ENCODE measurements at regions not wholly inside any gene's neighbourhood (a gene's known extent, or its start where the extent isn't known, plus 50 kb on each side); places are given as distances from the start of the nearest gene placed in this dataset.

DNA sequence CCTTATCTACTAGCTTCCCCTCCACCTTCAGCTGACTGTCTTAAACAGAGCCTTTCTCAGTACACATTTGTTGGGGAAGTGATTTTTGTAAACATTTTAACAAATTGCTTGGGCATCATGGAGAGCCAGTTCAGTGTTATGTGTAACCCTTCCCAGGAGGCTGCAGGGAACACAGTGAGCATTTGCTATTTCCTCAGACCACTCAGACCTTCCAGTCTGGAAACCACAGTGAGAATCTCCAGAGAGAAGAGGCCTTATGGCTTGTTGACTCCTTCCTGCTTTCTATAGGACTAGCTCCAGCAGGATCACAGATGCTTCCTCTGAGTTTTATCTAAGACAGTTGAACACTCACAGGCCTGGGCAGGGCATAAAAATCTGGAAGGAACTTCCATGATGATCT is 409.8 kb upstream of the NPVF start:
- no peak for DNase-seq
- Histone ChIP-seq H3K27me3 (ENCODE audit: control insufficient read depth, insufficient read depth) (no peaks in the 10 kb centered on the region), H3K4me1 (ENCODE audit: control insufficient read depth, insufficient read depth, low read length) (peaks cover 9% of the 10 kb centered on the region), H3K4me3 (ENCODE audit: low read length) (no peak overlapping the region), H3K9me3 (ENCODE audit: control insufficient read depth, low read length) (no peaks in the 10 kb centered on the region), H3K27ac (ENCODE audit: low read length) (no peak overlapping the region)
- intact Hi-C loops (cut with DNase I) = no loop called here
- peak in 1 of 2 donors; percentile 36 for ATAC-seq

DNA sequence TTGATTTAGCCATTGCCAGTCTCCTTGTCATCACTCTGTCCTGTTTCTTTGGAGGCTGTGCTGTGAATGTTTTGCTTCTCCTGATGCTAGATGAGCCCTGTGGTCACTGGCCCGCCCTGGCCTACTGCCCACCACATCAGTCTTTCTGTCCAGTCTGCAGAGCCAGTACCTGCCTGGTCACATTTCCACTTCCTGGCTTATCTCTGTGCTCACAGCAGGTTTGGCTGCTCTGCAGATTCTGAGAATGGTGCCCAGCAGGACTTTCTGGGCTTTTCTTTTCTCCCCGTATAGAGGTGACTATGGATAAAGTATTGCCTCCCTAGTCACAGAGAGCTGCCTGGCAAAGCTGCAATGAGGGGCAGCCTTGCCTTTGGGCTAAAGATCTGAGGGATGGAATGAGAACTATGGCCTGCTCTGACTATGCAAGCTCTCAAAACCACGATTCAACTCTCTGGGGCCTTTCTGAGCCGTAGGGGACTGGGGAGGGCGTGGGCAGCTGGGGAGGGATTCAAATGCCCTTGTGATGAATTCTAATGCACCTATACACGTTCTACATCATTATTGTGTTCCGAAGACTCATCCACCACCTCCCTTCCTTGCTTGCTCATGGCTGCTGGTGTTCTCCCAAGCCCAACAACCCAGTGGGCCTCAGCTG is 410.4 kb upstream of the NPVF start:
- Histone ChIP-seq H3K4me1 (ENCODE audit: control insufficient read depth, insufficient read depth, low read length) (peaks cover 9% of the 10 kb centered on the region), H3K4me3 (ENCODE audit: low read length) (no peak overlapping the region), H3K9me3 (ENCODE audit: control insufficient read depth, low read length) (no peaks in the 10 kb centered on the region), H3K27ac (ENCODE audit: low read length) (no peak overlapping the region), H3K27me3 (ENCODE audit: control insufficient read depth, insufficient read depth) (no peaks in the 10 kb centered on the region)
- intact Hi-C loops (cut with DNase I) = no loop called here
- ATAC-seq (no peak), DNase-seq (peak in 1 of 3 donors; percentile 53)
- WGBS = 77% methylated on average over 7 of the region's 7 CpGs

DNA sequence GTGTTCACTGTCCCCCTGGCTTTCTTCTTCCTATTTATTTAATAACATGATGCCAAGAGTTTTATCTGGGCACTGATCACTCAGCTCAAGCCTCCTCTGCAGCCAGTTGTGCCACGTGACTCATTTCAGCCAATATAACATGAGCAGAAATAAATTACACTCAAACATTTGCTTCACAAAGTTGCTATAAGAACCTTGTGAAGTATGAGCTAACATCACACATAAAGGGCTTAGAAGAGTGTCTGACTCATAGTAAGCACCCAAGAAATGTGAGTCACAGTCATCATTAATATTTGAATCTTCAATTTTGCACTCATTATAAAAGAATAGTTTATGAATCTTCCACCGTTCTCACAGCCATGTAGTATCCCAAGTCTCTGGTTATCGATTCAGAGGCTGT is 414.6 kb upstream of the NPVF start:
- no peaks in the 10 kb centered on the region for H3K4me1 ChIP-seq (ENCODE audit: control insufficient read depth, insufficient read depth, low read length)
- no peaks in the 10 kb centered on the region for H3K27me3 ChIP-seq (ENCODE audit: control insufficient read depth, insufficient read depth)
- intact Hi-C loops (cut with DNase I) = no loop called here
- DNase-seq (no peak), ATAC-seq (no peak)
- no peak overlapping the region for H3K4me3 ChIP-seq (ENCODE audit: low read length)
- WGBS = 93% methylated on average over 3 of the region's 3 CpGs
- no peaks in the 10 kb centered on the region for H3K9me3 ChIP-seq (ENCODE audit: control insufficient read depth, low read length)
- no peak overlapping the region for H3K27ac ChIP-seq (ENCODE audit: low read length)

DNA sequence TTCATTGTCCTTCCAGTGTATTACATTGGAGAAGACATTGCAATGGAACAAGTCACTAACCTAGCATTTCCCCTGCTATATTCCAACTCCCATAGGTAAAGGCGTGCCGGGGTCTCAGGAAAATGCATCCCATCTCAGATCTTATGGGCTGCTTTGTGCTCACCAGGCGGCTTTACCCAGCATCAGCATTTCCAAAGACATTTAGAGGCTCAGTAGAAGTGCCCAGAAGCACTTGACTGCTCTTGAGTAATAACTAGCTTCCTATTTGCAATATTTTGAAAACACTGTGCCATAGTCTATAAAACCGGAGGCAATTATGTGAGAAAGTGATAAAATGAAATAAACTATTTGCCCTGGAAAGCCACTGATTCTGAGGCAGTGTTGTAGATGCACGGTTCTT is 415.0 kb upstream of the NPVF start:
- no peak overlapping the region for H3K27ac ChIP-seq (ENCODE audit: low read length)
- no peaks in the 10 kb centered on the region for H3K9me3 ChIP-seq (ENCODE audit: control insufficient read depth, low read length)
- no peaks in the 10 kb centered on the region for H3K4me1 ChIP-seq (ENCODE audit: control insufficient read depth, insufficient read depth, low read length)
- WGBS = 87% methylated on average over 5 of the region's 5 CpGs
- H3K4me3 ChIP-seq (ENCODE audit: low read length) = no peak overlapping the region
- intact Hi-C loops (cut with DNase I) = no loop called here
- H3K27me3 ChIP-seq (ENCODE audit: control insufficient read depth, insufficient read depth) = no peaks in the 10 kb centered on the region
- ATAC-seq (no peak), DNase-seq (no peak)

DNA sequence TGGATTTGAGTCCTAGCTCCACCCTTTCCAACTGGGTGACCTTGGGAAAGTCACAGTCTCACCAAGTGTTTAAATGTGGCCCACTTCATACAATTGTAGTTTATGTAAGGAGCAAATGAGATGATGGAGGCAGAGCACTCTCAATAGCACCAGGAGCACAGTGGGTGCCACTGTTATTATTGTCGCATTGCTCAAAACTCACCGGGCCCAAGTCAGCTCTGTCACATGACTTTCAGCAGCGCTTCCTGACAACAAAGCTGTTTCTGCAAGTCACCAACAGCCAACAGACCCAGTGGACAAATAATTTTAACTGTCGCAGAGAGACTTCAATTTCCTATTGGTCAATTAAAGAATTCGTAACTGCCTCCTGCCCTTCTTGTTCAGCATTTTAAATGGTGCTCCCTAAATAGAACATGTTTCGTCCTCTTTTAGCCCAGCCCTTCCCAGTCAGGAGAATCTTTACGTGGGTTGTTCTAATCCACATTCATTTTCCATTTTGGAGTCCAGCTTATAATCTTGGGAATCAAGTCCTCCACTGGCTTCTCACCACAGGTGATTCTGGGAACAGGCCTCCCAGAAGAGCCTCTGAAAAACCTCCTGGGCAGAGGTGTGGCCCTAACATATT is 415.6 kb upstream of the NPVF start:
- WGBS = 80% methylated on average over 7 of the region's 7 CpGs
- H3K9me3 ChIP-seq (ENCODE audit: control insufficient read depth, low read length) = no peaks in the 10 kb centered on the region
- H3K4me1 ChIP-seq (ENCODE audit: control insufficient read depth, insufficient read depth, low read length) = no peaks in the 10 kb centered on the region
- H3K27me3 ChIP-seq (ENCODE audit: control insufficient read depth, insufficient read depth) = no peaks in the 10 kb centered on the region
- H3K4me3 ChIP-seq (ENCODE audit: low read length) = no peak overlapping the region
- DNase-seq = no peak
- H3K27ac ChIP-seq (ENCODE audit: low read length) = peak overlapping the region; percentile 19
- no peak for ATAC-seq
- intact Hi-C loops (cut with DNase I) = no loop called here

DNA sequence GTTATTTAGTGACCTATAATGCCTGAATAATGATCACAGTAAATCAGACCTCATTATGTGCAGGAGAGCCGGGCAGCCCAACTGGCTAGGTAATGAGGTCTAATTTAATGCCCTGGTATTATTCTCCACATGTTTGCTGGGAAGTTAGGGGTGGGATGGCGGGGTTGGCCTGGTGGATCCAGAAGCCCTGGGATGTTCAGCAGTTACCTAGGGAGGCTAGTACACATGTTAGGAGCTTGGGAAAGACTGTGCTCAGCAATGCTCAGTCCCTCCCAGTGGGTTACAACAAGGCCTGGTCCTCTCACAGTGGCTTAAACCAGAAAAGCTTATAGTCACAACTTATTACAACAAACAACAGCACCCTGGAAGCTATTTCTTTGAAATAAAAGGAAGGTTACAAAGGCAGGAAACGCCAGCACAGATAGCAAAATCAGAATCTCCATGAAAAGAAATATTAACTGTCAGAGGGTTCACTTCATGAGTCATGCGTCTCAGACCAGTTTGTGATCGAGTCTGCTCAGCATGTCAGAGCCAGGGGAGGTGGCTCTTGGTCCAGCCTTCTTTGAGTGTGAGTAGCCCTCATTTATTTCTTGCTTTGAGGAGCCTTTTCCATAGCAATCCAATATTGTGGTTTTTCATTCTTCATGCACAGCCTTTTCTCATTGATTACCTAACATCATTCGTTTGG is 418.6 kb upstream of the NPVF start:
- Histone ChIP-seq H3K27ac (ENCODE audit: low read length) (no peak overlapping the region), H3K4me3 (ENCODE audit: low read length) (no peak overlapping the region), H3K27me3 (ENCODE audit: control insufficient read depth, insufficient read depth) (no peaks in the 10 kb centered on the region), H3K4me1 (ENCODE audit: control insufficient read depth, insufficient read depth, low read length) (no peaks in the 10 kb centered on the region), H3K9me3 (ENCODE audit: control insufficient read depth, low read length) (no peaks in the 10 kb centered on the region)
- DNase-seq = no peak
- WGBS = 79% methylated on average over 6 of the region's 6 CpGs
- peak in 1 of 2 donors; percentile 26 for ATAC-seq
- intact Hi-C loops (cut with DNase I) = no loop called here

DNA sequence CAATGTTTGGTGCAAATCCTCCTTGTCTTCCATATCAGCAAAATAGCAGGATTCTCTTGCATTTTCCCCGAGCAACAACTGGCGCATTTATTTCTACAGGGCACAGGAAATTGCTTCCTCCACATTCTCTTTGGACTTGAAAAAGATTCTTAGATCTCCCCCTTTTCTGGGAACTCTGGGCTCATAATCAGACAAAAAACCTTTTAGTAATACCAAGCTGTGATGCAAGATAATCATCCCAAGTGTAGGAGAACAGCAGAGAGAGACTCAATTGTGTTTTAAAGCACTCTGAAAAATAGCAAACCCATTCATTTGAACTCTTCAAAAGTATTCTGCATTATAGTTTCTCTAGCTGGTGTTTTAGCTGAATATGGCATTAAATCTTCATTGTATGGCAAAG is 419.6 kb upstream of the NPVF start:
- 39% methylated on average over 2 of the region's 2 CpGs for WGBS
- ATAC-seq = no peak
- no peak overlapping the region for H3K4me3 ChIP-seq (ENCODE audit: low read length)
- H3K27me3 ChIP-seq (ENCODE audit: control insufficient read depth, insufficient read depth) = no peaks in the 10 kb centered on the region
- no peak overlapping the region for H3K27ac ChIP-seq (ENCODE audit: low read length)
- intact Hi-C loops (cut with DNase I) = no loop called here
- no peak for DNase-seq
- no peaks in the 10 kb centered on the region for H3K9me3 ChIP-seq (ENCODE audit: control insufficient read depth, low read length)
- no peaks in the 10 kb centered on the region for H3K4me1 ChIP-seq (ENCODE audit: control insufficient read depth, insufficient read depth, low read length)

DNA sequence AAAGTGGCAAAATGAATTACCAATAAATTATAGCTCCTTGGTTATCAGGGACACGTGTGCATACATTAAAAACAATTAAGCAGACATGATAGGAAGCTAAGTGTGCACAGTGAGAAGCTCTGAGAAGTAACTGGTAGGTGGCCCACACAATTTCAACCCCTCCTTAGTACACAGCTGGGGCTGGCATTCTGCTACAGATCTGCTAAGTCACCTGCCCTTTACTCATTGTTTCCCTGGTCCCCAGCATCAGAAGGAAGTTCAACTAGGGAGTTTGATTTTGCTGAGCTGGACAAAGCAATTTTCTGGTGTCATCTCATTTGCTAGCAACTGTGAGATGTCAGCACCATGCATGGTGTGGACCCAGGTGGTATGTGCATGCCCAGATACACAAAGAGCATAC is 424.1 kb upstream of the NPVF start:
- 71% methylated on average over 1 of the region's 1 CpG for WGBS
- DNase-seq = no peak

DNA sequence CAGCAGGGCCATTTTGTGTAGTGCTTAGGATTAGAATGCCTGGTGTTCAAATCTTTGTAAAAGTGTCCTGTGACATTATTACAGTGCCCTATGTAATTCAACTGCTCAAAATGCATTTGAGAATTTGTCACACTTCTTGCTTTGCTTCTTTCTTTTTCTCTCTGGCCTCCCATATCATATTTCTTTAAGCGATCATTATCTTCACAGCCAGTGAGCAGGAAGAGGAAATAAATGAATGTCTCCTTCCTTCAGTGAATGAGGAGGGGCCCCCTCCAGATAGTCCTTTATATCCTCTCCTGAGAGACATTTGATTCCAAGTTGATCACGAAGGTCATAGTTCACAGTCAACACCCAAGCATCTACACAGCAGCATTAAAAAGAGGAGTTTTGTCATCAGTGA is 425.1 kb upstream of the NPVF start:
- Histone ChIP-seq H3K27me3 (ENCODE audit: control insufficient read depth, insufficient read depth) (no peaks in the 10 kb centered on the region), H3K4me1 (ENCODE audit: control insufficient read depth, insufficient read depth, low read length) (peaks cover 5% of the 10 kb centered on the region), H3K27ac (ENCODE audit: low read length) (no peak overlapping the region), H3K9me3 (ENCODE audit: control insufficient read depth, low read length) (no peaks in the 10 kb centered on the region), H3K4me3 (ENCODE audit: low read length) (no peak overlapping the region)
- DNase-seq = no peak
- no peak for ATAC-seq
- WGBS = 71% methylated on average over 2 of the region's 2 CpGs
- intact Hi-C loops (cut with DNase I) = no loop called here

More for the DNA sequence above, 424.1 kb upstream of the NPVF start:
- Histone ChIP-seq H3K9me3 (ENCODE audit: control insufficient read depth, low read length) (no peaks in the 10 kb centered on the region), H3K4me1 (ENCODE audit: control insufficient read depth, insufficient read depth, low read length) (peaks cover 5% of the 10 kb centered on the region), H3K27me3 (ENCODE audit: control insufficient read depth, insufficient read depth) (no peaks in the 10 kb centered on the region), H3K4me3 (ENCODE audit: low read length) (no peak overlapping the region), H3K27ac (ENCODE audit: low read length) (no peak overlapping the region)
- intact Hi-C loops (cut with DNase I) = no loop called here
- no peak for ATAC-seq

DNA sequence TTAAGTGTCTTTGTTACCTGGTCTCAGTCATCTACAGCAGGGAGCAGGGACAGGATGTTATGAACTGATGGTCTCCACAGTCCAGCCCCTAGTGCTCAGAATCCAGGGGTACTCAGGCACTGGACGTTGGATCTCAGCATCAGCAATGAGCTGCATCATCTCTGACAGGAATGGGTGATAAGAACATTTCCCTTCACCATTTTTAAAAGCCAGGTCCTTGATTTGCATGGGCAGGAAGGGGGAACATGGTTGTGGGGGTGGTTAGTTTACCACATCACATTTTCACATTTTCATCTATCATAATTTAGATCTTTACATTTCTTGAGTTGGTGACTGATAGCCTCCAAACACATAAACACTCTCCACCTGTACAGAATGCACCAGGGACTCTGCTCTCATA is 427.8 kb upstream of the NPVF start:
- Histone ChIP-seq H3K4me3 (ENCODE audit: low read length) (no peak overlapping the region), H3K27ac (ENCODE audit: low read length) (no peak overlapping the region), H3K4me1 (ENCODE audit: control insufficient read depth, insufficient read depth, low read length) (peaks cover 6% of the 10 kb centered on the region), H3K27me3 (ENCODE audit: control insufficient read depth, insufficient read depth) (no peaks in the 10 kb centered on the region), H3K9me3 (ENCODE audit: control insufficient read depth, low read length) (no peaks in the 10 kb centered on the region)
- 33% methylated on average over 1 of the region's 1 CpG for WGBS
- no peak for ATAC-seq
- no peak for DNase-seq
- intact Hi-C loops (cut with DNase I) = no loop called here

DNA sequence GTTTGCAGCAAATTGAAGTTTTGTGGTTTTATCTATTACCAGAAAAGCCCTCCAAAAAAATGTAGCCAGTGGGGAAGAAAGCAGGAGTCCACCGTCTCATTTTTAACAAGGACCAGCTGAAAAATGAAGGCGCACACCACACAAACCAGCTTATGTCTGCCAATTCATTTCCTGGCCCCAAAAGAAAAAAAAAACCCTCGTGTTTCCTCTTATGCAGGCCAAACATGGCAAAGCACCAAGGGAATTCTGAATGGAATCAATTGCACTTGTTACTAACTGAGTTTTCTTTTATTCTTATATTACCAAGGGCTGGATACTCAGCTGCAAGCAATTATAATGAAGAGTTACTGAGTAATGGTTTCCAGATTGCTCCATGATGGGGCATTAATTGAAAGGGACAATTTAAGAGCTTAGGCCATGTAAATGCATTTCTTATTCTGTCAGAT is 428.3 kb upstream of the NPVF start:
- Histone ChIP-seq H3K27me3 (ENCODE audit: control insufficient read depth, insufficient read depth) (no peaks in the 10 kb centered on the region), H3K9me3 (ENCODE audit: control insufficient read depth, low read length) (no peaks in the 10 kb centered on the region), H3K4me1 (ENCODE audit: control insufficient read depth, insufficient read depth, low read length) (peaks cover 6% of the 10 kb centered on the region), H3K27ac (ENCODE audit: low read length) (no peak overlapping the region), H3K4me3 (ENCODE audit: low read length) (no peak overlapping the region)
- WGBS = 18% methylated on average over 3 of the region's 3 CpGs
- ATAC-seq = peak; percentile 20 to 34
- DNase-seq = no peak
- intact Hi-C loops (cut with DNase I) = no loop called here

All from right cardiac atrium (tissue), 5 donors.